ENCODE measurements at regions not wholly inside any gene's neighbourhood (a gene's known extent, or its start where the extent isn't known, plus 50 kb on each side); places are given as distances from the start of the nearest gene placed in this dataset.
"Not testable (repeated sequence)": the region's sequence is repeated elsewhere in the genome, so short reads cannot be mapped to it uniquely, and the experiment has no call there.

- no peak for DNase-seq
These were observed 1571.6 kb upstream of the PRR20A start for GRCh38 chr13:55569082-55569481.

DNA sequence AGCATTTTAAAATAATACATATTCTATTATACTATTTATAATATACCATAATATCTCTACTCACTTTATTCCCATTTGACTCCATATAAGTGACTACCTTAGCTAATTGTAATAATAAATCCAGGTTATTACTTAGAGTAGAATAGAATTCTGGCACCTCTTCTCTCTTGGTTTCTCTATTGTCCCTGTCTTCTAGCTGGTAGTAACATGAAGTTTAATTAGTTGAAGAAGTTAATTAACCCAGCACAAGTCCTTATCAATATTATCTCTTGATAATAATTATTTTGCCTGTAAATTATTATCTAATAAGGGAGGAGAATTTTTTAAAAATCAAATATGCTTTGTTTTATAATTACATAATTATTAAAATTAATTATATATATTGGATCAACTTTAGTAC, 1571.2 kb upstream of the PRR20A start:
- no peak for DNase-seq

DNA sequence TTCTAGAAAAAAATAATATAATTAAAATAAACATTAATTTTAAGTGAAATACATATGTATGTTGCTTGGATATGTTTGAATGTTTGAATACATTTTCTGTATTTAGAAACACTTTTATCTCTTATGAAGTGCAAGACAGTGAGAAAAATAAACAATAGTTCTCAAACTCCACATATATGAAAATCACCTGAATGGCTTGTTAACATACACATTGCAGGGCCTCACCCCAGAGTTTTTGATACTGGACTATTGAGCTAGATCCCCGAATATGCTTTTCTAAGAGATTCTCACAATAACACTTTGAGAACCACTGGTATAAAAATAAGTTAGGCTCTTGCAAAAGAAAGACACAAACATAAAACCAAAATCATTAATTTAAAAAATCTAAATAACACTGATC, 1570.3 kb upstream of the PRR20A start:
- no peak for DNase-seq

GRCh38 chr13:55571237-55571867, 1569.4 kb upstream of the PRR20A start:
- no peak for DNase-seq

- no peak for DNase-seq
These were observed 1568.3 kb upstream of the PRR20A start for GRCh38 chr13:55572408-55572807.

DNA sequence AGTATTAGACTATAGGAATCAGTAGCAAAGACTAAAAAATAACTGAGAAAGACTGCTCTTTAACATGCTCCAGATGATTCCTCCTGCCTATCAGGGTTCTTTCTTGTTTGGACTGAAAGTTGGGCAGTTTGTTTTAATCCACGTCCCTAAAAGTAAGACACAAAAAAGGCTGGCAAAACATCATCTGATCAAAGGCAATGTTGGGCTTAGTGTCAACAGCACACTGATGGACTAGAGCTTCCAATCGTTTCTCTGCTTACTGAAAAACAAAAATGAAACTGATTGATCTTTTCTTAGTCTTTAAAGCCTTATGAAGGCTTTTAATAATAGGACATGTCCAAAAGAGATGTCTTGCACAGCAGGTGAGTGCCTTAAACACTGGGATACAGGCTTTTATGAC, 1567.9 kb upstream of the PRR20A start:
- no peak for DNase-seq

DNA sequence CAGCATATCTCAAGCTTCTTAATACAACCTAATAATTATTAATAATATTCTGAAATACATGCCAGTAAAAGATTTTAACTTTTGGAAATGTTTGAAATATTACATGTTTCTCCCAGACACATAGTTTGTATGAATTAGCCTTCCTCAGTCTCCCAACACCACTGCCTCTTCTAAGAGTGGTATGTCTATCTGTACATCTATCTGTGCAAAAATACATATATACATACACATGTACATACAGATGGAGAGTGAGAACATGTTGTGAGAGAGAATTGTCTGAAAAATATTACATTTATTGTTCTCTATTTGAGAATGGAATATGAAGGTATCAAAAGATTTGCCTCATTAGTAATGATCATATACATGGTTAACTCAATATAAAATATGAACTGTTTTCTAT, 1567.2 kb upstream of the PRR20A start:
- DNase-seq, result no peak

GRCh38 chr13:55576389-55576788, 1564.3 kb upstream of the PRR20A start:
- no peak for DNase-seq

- DNase-seq, result no peak
These were observed 1563.5 kb upstream of the PRR20A start for GRCh38 chr13:55577082-55577846.

- no peak for DNase-seq
These were observed 1562.9 kb upstream of the PRR20A start for GRCh38 chr13:55577847-55578210.

- DNase-seq, result not testable (repeated sequence)
These were observed 1558.4 kb upstream of the PRR20A start for GRCh38 chr13:55582294-55582693.

DNA sequence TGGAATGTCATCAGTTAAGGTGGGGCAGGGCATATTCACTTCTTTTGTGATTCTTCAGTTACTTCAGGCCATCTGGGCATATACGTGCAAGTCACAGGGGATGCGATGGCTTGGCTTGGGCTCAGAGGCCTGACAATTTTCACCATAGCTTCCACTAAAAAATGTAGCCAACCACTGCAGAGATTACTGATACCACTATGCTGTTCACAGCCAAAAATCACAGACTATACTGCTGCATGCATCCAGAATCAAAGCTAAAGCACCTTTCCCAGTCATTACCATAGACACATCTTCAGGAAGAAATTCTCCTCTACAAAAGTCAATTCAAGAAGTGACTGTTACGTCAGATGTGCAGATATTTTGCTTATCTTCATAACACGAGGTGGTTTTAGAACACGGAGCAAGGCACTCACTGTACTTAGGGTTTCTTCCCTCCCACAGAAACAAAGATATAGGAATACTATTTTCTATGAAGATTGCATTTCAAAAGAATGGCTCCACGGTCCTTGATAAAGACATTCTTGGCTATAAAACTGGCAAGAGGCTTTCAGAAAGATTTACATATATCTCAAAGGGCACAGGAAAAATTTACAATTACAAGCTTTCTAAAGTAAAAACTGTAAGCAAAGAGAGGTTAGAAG, 1556.6 kb upstream of the PRR20A start:
- no peak for DNase-seq

DNA sequence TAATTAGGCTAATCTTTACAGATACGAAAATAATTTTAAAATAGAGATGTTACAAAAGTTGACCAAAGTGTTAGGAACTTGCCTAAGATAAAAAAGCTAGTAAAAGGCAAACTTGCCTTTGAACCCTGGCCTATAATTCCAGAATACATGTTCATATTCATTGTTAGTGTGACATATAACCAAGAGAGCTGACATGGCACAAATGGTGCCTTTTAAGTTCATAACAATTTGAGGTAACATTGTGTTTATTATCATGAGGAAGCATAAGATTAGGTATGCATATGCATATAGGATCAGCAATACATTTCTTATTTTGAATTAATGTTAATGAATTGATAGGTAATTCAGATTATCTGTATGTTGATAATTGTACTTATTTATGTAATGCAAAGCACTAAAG, 1537.9 kb upstream of the PRR20A start:
- DNase-seq, result no peak

- no peak for DNase-seq
These were observed 1534.6 kb upstream of the PRR20A start for GRCh38 chr13:55606045-55606665.

- no peak for DNase-seq
These were observed 1527.1 kb upstream of the PRR20A start for GRCh38 chr13:55613429-55614187.

DNA sequence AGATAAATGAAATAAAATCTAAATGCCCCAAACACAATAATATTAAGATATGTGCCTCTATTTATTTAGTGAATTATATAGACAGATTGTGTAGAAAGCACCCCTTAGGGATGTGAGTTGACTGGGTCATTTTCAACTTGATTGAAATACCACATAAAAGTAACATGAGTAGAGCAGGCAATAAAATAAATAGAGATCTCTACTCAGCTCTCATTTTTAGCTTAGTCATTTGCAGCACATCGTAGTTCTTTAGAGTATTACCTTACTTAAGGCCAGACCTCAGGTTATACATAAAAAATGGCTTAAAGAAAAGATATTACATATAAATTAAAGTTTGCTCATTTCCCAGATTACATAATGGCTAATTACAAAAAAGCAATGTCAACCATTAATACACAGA, 1525.6 kb upstream of the PRR20A start:
- no peak for DNase-seq

DNA sequence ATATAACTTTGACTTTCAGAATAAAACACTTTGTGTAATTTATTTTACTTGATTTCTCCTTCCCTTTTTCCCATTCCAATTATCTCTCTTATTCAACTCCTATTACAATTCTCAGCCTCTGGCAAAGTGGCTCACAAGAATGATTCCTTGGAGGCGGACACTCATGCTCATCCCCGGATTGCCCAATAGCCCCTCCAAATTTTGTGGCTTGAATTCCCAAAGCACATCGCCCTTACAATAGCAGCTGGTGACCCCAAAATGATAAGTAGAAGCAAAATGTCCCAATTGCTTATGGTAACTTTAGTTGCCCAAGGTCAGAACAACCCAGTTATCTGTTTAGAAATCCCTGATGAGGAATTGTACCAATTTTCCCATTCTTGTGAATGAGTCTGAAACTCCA, 1523.5 kb upstream of the PRR20A start:
- DNase-seq, result no peak

DNA sequence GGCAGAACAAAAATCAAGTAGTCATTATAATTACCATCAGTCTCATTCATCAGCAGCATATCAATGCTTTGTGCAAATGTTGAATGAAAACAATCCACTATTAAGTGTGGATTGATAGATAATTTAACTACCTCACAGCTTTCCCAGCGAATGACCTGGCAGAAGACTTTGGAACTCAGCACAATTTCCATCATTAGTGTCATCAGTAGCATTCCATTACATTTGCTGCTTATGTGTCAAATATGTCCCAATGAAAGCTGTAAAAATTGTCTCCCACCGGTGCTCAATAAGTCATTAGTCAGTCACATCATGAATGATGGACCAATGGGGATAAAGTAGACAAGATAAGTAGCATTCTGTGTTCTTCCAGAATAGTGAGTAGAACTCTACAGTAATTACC, 1513.5 kb upstream of the PRR20A start:
- DNase-seq, result no peak

GRCh38 chr13:55632402-55632801, 1508.3 kb upstream of the PRR20A start:
- no peak for DNase-seq

- no peak for DNase-seq
These were observed 1491.2 kb upstream of the PRR20A start for GRCh38 chr13:55649485-55649884.

GRCh38 chr13:55652657-55653056, 1488.1 kb upstream of the PRR20A start:
- DNase-seq, result no peak

GRCh38 chr13:55653497-55653896, 1487.2 kb upstream of the PRR20A start:
- DNase-seq, result no peak
